BJ (cell line): ENCODE measurements at regions not wholly inside any gene's neighbourhood (a gene's known extent, or its start where the extent isn't known, plus 50 kb on each side); places are given as distances from the start of the nearest gene placed in this dataset.

Experiments
- CTCF ChIA-PET: fragments of 350-600 bp; formaldehyde crosslinking; extraction: SDS; loops from one replicate; lab custom pipeline; 2021; ENCODE audit warnings: antibody characterized with exemption, inconsistent platforms; lab: Yijun Ruan, JAX
- POLR2A ChIA-PET: fragments of 300-600 bp; sonication (Branson Sonifier 250); formaldehyde crosslinking; extraction: SDS; loops from one replicate; lab custom pipeline; 2021; ENCODE audit warnings: antibody characterized with exemption; lab: Charles Lee
- DNase-seq: peaks from one replicate; pipeline ENCODE4 v3.0.0-alpha.2; 2011; ENCODE audit warnings: low read depth
- H3K27me3 ChIP-seq: 2 replicates; pipeline ENCODE4 v1.6.0; 2011; ENCODE audit warnings: low read length; ENCODE audit not compliant: control insufficient read depth, insufficient read depth
- H3K36me3 ChIP-seq: 2 replicates; pipeline ENCODE4 v1.5.1; 2011; ENCODE audit warnings: low read length; ENCODE audit not compliant: control insufficient read depth, insufficient read depth
- H3K4me3 ChIP-seq: 2 replicates; pipeline ENCODE4 v1.5.1; 2011; ENCODE audit warnings: low read depth, mild to moderate bottlenecking, control low read depth, low read length
- CTCF ChIP-seq: IDR thresholded peaks from 2 replicates; pipeline ENCODE4 v1.5.1; 2011; ENCODE audit warnings: low read depth, mild to moderate bottlenecking, control low read depth, inconsistent platforms, low read length, moderate library complexity; ENCODE audit not compliant: insufficient read depth

- Histone ChIP-seq H3K4me3 (no peak overlapping the region), H3K27me3 (no peaks in the 10 kb centered on the region), H3K36me3 (no peaks in the 10 kb centered on the region)
- TF ChIP-seq CTCF: no peak
- ChIA-PET POLR2A (no interaction called here), CTCF (no interaction called here)
- DNase-seq: no peak
These were observed 50.8 kb upstream of the GAB1 start for GRCh38 chr4:143285696-143286437.

GRCh38 chr4:143286701-143287571 is 49.7 kb upstream of the GAB1 start:
- no peaks in the 10 kb centered on the region for H3K36me3 ChIP-seq
- TF ChIP-seq CTCF: no peak
- ChIA-PET CTCF (interaction anchor here (0.6 kb wide), 1 partner anchor 71 kb away, joined by 3 read pairs; no protein-coding TSS in a partner anchor), POLR2A (interaction anchor here (0.6 kb wide), 2 partner anchors 75 to 125 kb away, joined by 3 read pairs; no protein-coding TSS in a partner anchor)
- no peak overlapping the region for H3K4me3 ChIP-seq
- DNase-seq: peak; percentile 39
- H3K27me3 ChIP-seq: no peaks in the 10 kb centered on the region
